H1 (cell line): ENCODE measurements at regions not wholly inside any gene's neighbourhood (a gene's known extent, or its start where the extent isn't known, plus 50 kb on each side); places are given as distances from the start of the nearest gene placed in this dataset.

Experiments
- NANOG ChIP-seq: IDR thresholded peaks from 2 replicates; pipeline ENCODE4 v1.6.1; 2011; ENCODE audit warnings: low read length, low read depth, mild to moderate bottlenecking, inconsistent platforms; ENCODE audit not compliant: insufficient read depth, poor library complexity, severe bottlenecking
- SP2 ChIP-seq: IDR thresholded peaks from 2 replicates; pipeline ENCODE4 v1.6.1; 2012; ENCODE audit warnings: mild to moderate bottlenecking, low read length, inconsistent platforms

DNA sequence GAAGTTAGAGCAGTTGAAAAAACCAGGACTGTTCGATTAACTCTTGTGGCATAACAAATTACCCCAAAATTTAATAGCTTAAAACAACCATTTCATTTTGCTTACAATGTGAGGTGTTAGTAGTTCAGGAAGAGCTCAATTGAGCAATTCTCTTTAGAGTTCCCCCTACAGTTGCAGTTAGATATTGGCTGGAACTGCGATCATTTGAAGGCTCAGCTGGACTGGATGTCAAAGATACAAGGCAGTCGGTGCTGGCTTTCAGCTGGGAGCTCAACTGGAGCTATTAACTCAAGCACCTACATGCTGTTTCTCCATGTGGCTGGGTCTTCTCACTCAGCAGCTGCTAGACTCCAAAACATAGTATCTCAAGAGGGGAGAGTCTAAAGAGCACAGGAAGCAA is 96.0 kb upstream of the LOC128125822 start:
- TF ChIP-seq NANOG, result no peak
- TF ChIP-seq SP2, result no peak
